PC-9 (cell line): ENCODE measurements at regions not wholly inside any gene's neighbourhood (a gene's known extent, or its start where the extent isn't known, plus 50 kb on each side); places are given as distances from the start of the nearest gene placed in this dataset.

Experiments
- BruUV-seq: library from RNA; stranded (reverse); fragments of 400-500 nt; replicated peaks from 2 replicates; lab custom pipeline; 2021; lab: Mats Ljungman, UMichigan
- CTCF ChIA-PET: fragments of 300-600 bp; sonication (Branson Sonifier 250); formaldehyde crosslinking; loops from one replicate; lab custom pipeline; 2022; ENCODE audit warnings: antibody characterized with exemption; lab: Charles Lee
- POLR2A ChIA-PET: fragments of 300-600 bp; sonication (Branson Sonifier 250); formaldehyde crosslinking; loops from one replicate; lab custom pipeline; 2022; ENCODE audit warnings: antibody characterized with exemption; ENCODE audit not compliant: unreplicated experiment; lab: Charles Lee
- DNase-seq, 2 experiments: peaks; one replicate each; pipeline versions ENCODE4 v3.0.0 to v3.0.0-alpha.2; 2015 to 2022; ENCODE audit warnings: mixed read lengths in 1 of 2
- H2AFZ ChIP-seq: fragments of 200-600 bp; sonication (generic); 2 replicates; pipeline ENCODE4 v1.8.1; 2017; ENCODE audit warnings: antibody characterized with exemption
- H3F3A ChIP-seq: fragments of 200-600 bp; sonication (generic); 2 replicates; pipeline ENCODE4 v1.8.1; 2017; ENCODE audit warnings: antibody characterized with exemption, mild to moderate bottlenecking, low read depth; ENCODE audit not compliant: insufficient read depth
- H3K27ac ChIP-seq: fragments of 200-600 bp; sonication (generic); 2 replicates; pipeline ENCODE4 v1.6.1; 2016; ENCODE audit warnings: mixed run types
- H3K27me3 ChIP-seq: fragments of 200-600 bp; sonication (generic); 2 replicates; pipeline ENCODE4 v1.6.1; 2016; ENCODE audit warnings: low read depth, mixed run types; ENCODE audit not compliant: insufficient read depth
- H3K36me3 ChIP-seq: fragments of 200-600 bp; sonication (generic); 2 replicates; pipeline ENCODE4 v1.6.1; 2016; ENCODE audit warnings: low read depth, mixed run types
- H3K4me1 ChIP-seq: fragments of 200-600 bp; sonication (generic); replicated peaks from 2 replicates; pipeline ENCODE4 v1.6.1; 2016; ENCODE audit warnings: mixed run types; ENCODE audit not compliant: insufficient read depth
- H3K4me2 ChIP-seq: fragments of 200-600 bp; sonication (generic); 2 replicates; pipeline ENCODE4 v1.6.1; 2017; ENCODE audit warnings: mixed run types
- H3K4me3 ChIP-seq: fragments of 200-600 bp; sonication (generic); 2 replicates; pipeline ENCODE4 v1.6.1; 2016; ENCODE audit warnings: mixed run types
- H3K79me2 ChIP-seq: fragments of 200-600 bp; sonication (generic); 2 replicates; pipeline ENCODE4 v1.6.1; 2017; ENCODE audit warnings: low read depth, mixed run types
- H3K9me2 ChIP-seq: fragments of 200-600 bp; sonication (generic); 2 replicates; pipeline ENCODE4 v1.8.1; 2017; ENCODE audit warnings: mild to moderate bottlenecking; ENCODE audit not compliant: insufficient read depth
- H3K9me3 ChIP-seq: fragments of 200-600 bp; sonication (generic); 2 replicates; pipeline ENCODE4 v1.8.1; 2016; ENCODE audit warnings: low read depth; ENCODE audit not compliant: insufficient read depth
- H4K20me1 ChIP-seq: fragments of 200-600 bp; sonication (generic); 2 replicates; pipeline ENCODE4 v1.8.1; 2017; ENCODE audit not compliant: insufficient read depth
- EZH2 ChIP-seq: fragments of 200-600 bp; sonication (generic); IDR thresholded peaks from 2 replicates; pipeline ENCODE4 v1.8.0; 2017; ENCODE audit warnings: antibody characterized with exemption, low read depth
- intact Hi-C: fragments of 100-400 bp; cut with micrococcal nuclease; formaldehyde crosslinking; loops from one replicate; pipeline ENCODE4 v1.10.0; 2022; ENCODE audit not compliant: unreplicated experiment
- TF ChIP-seq, protein P1 (sequence below): fragments of 200-600 bp; sonication (generic); conservative IDR thresholded peaks from 2 replicates; pipeline ENCODE4 v1.6.1; 2017; ENCODE audit warnings: mixed run types, antibody characterized with exemption, mild to moderate bottlenecking, moderate library complexity

DNA sequence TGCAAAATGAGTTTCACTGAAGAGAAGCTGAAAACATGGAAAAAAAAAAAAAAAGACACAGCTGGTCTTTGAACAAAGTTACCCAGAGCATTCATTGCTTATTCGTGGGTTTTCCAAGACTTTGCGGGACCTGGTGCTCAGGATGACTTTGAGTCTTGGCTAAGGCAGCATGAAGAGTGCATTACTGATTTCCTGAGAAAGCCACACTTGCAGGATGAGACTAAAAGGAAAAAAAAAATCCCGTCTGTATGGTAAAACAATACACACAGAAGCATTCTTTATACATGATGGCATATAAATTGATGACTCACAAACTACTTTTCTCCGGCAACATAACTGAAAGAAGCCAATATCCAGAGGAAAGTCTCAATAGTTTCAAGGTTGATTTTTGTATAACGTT, 195.4 kb downstream of the SPP2 start:
- peak overlapping the region; percentile 62 for H3K4me2 ChIP-seq
- H3K4me1 ChIP-seq: peaks cover 94% of the 10 kb centered on the region
- DNase-seq: peak; percentile 29 to 95
- H3F3A ChIP-seq: peaks cover 78% of the 10 kb centered on the region
- intact Hi-C loops: loop anchor here (10.0 kb wide), 3 partner anchors 381 to 579 kb away; partner anchors contain the start of genes MSL3B and UGT1A6
- ChIA-PET CTCF (interaction anchor here (0.6 to 1.3 kb wide), 4 partner anchors 14 to 108 kb away, joined by 3 to 5 read pairs (median 4); no protein-coding TSS in a partner anchor), POLR2A (interaction anchor here (0.6 kb wide), 1 partner anchor 1612 kb away, joined by 4 read pairs; no protein-coding TSS in a partner anchor)
- no peaks in the 10 kb centered on the region for H3K27me3 ChIP-seq
- no peaks in the 10 kb centered on the region for H3K36me3 ChIP-seq
- H3K4me3 ChIP-seq: 0 out of 2 replicates have a peak overlapping the region, but pooled peaks have one; percentile 6
- H3K9me2 ChIP-seq: no peaks in the 10 kb centered on the region
- TF ChIP-seq, protein P1, sequence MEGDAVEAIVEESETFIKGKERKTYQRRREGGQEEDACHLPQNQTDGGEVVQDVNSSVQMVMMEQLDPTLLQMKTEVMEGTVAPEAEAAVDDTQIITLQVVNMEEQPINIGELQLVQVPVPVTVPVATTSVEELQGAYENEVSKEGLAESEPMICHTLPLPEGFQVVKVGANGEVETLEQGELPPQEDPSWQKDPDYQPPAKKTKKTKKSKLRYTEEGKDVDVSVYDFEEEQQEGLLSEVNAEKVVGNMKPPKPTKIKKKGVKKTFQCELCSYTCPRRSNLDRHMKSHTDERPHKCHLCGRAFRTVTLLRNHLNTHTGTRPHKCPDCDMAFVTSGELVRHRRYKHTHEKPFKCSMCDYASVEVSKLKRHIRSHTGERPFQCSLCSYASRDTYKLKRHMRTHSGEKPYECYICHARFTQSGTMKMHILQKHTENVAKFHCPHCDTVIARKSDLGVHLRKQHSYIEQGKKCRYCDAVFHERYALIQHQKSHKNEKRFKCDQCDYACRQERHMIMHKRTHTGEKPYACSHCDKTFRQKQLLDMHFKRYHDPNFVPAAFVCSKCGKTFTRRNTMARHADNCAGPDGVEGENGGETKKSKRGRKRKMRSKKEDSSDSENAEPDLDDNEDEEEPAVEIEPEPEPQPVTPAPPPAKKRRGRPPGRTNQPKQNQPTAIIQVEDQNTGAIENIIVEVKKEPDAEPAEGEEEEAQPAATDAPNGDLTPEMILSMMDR: no peak
- TF ChIP-seq EZH2: no peak
- peak overlapping the region; percentile 88 for H3K27ac ChIP-seq
- no peak overlapping the region for H2AFZ ChIP-seq
- H3K79me2 ChIP-seq: no peaks in the 10 kb centered on the region
- H4K20me1 ChIP-seq: no peaks in the 10 kb centered on the region
- BruUV-seq: no TSS peak
- no peaks in the 10 kb centered on the region; the same call in 1 of the 2 replicates for H3K9me3 ChIP-seq

DNA sequence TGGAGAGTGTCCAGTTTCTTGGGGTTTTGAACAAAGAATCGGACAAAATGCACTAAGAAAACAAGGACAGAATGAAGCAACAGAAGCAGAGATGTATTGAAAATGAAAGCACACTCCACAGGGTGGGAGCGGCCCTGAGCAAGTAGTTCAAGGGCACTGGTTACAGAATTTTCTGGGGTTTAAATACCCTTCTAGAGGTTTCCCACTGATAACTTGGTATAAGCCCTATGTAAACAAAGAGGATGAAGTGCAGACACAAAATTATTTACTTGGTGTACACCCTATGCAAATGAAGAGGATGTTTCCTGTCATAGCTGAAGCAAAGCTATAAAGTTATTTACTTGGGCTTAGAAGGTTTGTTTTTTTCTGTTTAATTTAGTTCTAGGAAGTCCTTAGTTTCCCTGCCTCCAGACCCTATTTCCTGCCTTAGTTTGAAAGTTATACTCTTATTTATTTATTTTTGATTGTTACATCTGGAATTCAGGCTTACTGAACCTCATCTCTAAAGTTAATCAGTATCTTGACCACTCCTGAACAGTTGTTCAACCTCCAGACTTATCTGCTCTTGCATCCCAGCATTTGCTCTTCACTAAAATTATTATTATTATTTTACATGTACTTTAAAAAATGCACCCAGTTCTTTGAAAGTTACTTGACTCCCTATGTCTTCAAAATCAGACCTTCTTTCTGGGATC, 193.5 kb downstream of the SPP2 start:
- CTCF ChIA-PET: interaction anchor here (0.6 kb wide), 1 partner anchor 10 kb away, joined by 10 read pairs; no protein-coding TSS in a partner anchor
- no peaks in the 10 kb centered on the region for H3K9me2 ChIP-seq
- H3K27me3 ChIP-seq: no peaks in the 10 kb centered on the region
- BruUV-seq: no TSS peak
- no peaks in the 10 kb centered on the region for H3K79me2 ChIP-seq
- peak overlapping the region; percentile 35 for H3K4me2 ChIP-seq
- intact Hi-C loops: loop anchor here (2.0 to 10.0 kb wide), 6 partner anchors 15 to 581 kb away; partner anchors contain the start of genes MSL3B and UGT1A6
- no peak for DNase-seq
- H3K27ac ChIP-seq: peak overlapping the region; percentile 91
- POLR2A ChIA-PET: interaction anchor here (0.7 kb wide), 2 partner anchors 101 to 261 kb away, joined by 4 to 5 read pairs; no protein-coding TSS in a partner anchor
- no peak overlapping the region for H3K4me3 ChIP-seq
- H2AFZ ChIP-seq: no peak overlapping the region
- H3K36me3 ChIP-seq: no peaks in the 10 kb centered on the region
- peaks cover 74% of the 10 kb centered on the region for H3F3A ChIP-seq
- H3K9me3 ChIP-seq: peaks cover 3% of the 10 kb centered on the region; the same call in 1 of the 2 replicates
- H4K20me1 ChIP-seq: no peaks in the 10 kb centered on the region
- H3K4me1 ChIP-seq: peaks cover 84% of the 10 kb centered on the region
- TF ChIP-seq, protein P1: no peak
- no peak for TF ChIP-seq EZH2

DNA sequence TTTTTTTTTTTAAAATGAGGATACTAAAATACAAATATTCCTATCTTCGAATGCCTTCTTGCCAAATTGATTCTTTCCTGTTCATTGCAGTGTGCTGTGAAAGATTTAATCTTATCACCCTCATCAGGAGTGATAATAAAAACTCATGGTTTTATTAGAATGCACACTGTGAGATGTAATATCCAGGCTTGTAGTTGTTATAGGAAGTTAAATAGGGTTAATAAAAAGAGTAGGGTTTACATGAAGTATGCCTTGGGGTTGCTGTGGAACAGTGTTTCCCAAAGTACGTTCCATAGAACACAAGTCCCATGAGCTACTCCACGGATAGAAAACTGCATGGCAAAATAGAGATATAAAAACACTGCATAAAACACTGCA, 191.9 kb downstream of the SPP2 start:
- POLR2A ChIA-PET: interaction anchor here (0.6 to 0.8 kb wide), 3 partner anchors 34 to 303 kb away, joined by 3 to 19 read pairs (median 3); no protein-coding TSS in a partner anchor
- intact Hi-C loops: loop anchor here (2.0 to 10.0 kb wide), 6 partner anchors 16 to 582 kb away; partner anchors contain the start of genes MSL3B and UGT1A6
- Histone ChIP-seq H4K20me1 (no peaks in the 10 kb centered on the region), H3K9me3 (peaks cover 6% of the 10 kb centered on the region; the same call in 1 of the 2 replicates), H3F3A (peaks cover 63% of the 10 kb centered on the region), H3K4me1 (peaks cover 73% of the 10 kb centered on the region), H3K4me3 (peak overlapping the region; percentile 36; the same call in 1 of the 2 replicates), H3K36me3 (no peaks in the 10 kb centered on the region), H3K4me2 (peak overlapping the region; percentile 75), H3K27ac (peak overlapping the region; percentile 91), H3K79me2 (no peaks in the 10 kb centered on the region), H2AFZ (no peak overlapping the region), H3K9me2 (no peaks in the 10 kb centered on the region), H3K27me3 (no peaks in the 10 kb centered on the region)
- no TSS peak for BruUV-seq
- TF ChIP-seq EZH2: no peak
- TF ChIP-seq, protein P1: no peak
- no peak for DNase-seq
- CTCF ChIA-PET: interaction anchor here (1.2 kb wide), 2 partner anchors 27 to 39 kb away, joined by 4 to 10 read pairs; no protein-coding TSS in a partner anchor
